ENCODE measurements at regions not wholly inside any gene's neighbourhood (a gene's known extent, or its start where the extent isn't known, plus 50 kb on each side); places are given as distances from the start of the nearest gene placed in this dataset.

DNA sequence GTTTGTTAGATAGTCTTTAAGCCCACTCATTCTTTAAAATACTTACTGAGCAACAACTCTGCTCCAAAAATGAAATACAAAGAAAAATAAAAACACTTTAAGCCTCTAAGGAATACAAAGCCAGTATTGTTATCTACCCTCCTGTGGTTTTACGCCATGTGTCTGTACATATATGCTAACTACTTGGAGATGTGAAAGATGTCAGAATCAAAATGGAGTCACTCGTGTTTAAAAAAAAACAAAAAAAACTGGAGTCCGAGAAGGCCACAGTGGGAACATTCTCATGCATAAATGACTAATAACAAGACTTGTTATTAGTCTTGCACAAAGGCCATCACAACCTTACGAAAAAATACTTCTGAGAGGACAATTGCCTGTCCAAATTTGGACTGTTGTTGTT is 393.1 kb downstream of the TBC1D4 start:
- 63 to 68% methylated on average over 4 of the region's 4 CpGs for WGBS, 2 donors (ENCODE audit: low coverage in 1 of 2)
- Histone ChIP-seq H3K27ac (no peak overlapping the region), H3K9me3 (no peaks in the 10 kb centered on the region), H3K4me3 (no peak overlapping the region), H3K4me1 (no peaks in the 10 kb centered on the region), H3K36me3 (no peaks in the 10 kb centered on the region), H3K27me3 (no peaks in the 10 kb centered on the region)
- intact Hi-C loops (cut with DNase I; ENCODE audit: low total_unique reads) = no loop called here
- in situ Hi-C loops (cut with MboI; ENCODE audit: low pct_ligation_motif_present in 1 of 4, low pct_unique_long_range_greater_than_20kb in 1 of 4, low sequenced_read_pairs in 3 of 4) = no loop called here
- TF ChIP-seq POLR2AphosphoS5 (IDR thresholded peaks at IDR 0.05) = no peak
- TF ChIP-seq POLR2A (IDR thresholded peaks at IDR 0.05) = no peak
- TF ChIP-seq EP300 (IDR thresholded peaks at IDR 0.05; ENCODE audit: low read depth) = no peak
- no peak for TF ChIP-seq CTCF (IDR thresholded peaks at IDR 0.05)
- no peak for DNase-seq

- Histone ChIP-seq H3K9me3 (no peaks in the 10 kb centered on the region), H3K27me3 (no peaks in the 10 kb centered on the region), H3K36me3 (no peaks in the 10 kb centered on the region), H3K4me1 (no peaks in the 10 kb centered on the region), H3K4me3 (no peak overlapping the region), H3K27ac (no peak overlapping the region)
- no peak for DNase-seq
- TF ChIP-seq POLR2A (IDR thresholded peaks at IDR 0.05) = no peak
- TF ChIP-seq CTCF (IDR thresholded peaks at IDR 0.05) = no peak
- TF ChIP-seq EP300 (IDR thresholded peaks at IDR 0.05; ENCODE audit: low read depth) = no peak
- TF ChIP-seq POLR2AphosphoS5 (IDR thresholded peaks at IDR 0.05) = no peak
- intact Hi-C loops (cut with DNase I; ENCODE audit: low total_unique reads) (no loop called here), in situ Hi-C loops (cut with MboI; ENCODE audit: low pct_ligation_motif_present in 1 of 4, low pct_unique_long_range_greater_than_20kb in 1 of 4, low sequenced_read_pairs in 3 of 4) (no loop called here)
- 61 to 79% methylated on average over 2 of the region's 2 CpGs for WGBS, 2 donors (ENCODE audit: low coverage in 1 of 2)
Observed at GRCh38 chr13:75079226-75079625, 402.7 kb downstream of the TBC1D4 start.

GRCh38 chr13:75076476-75076875 is 405.5 kb downstream of the TBC1D4 start:
- in situ Hi-C loops (cut with MboI; ENCODE audit: low pct_ligation_motif_present in 1 of 4, low pct_unique_long_range_greater_than_20kb in 1 of 4, low sequenced_read_pairs in 3 of 4) (no loop called here), intact Hi-C loops (cut with DNase I; ENCODE audit: low total_unique reads) (no loop called here)
- no peaks in the 10 kb centered on the region for H3K9me3 ChIP-seq
- TF ChIP-seq EP300 (IDR thresholded peaks at IDR 0.05; ENCODE audit: low read depth) = no peak
- TF ChIP-seq POLR2AphosphoS5 (IDR thresholded peaks at IDR 0.05) = no peak
- TF ChIP-seq CTCF (IDR thresholded peaks at IDR 0.05) = no peak
- no peak for TF ChIP-seq POLR2A (IDR thresholded peaks at IDR 0.05)
- H3K36me3 ChIP-seq = no peaks in the 10 kb centered on the region
- H3K4me1 ChIP-seq = no peaks in the 10 kb centered on the region
- H3K27ac ChIP-seq = no peak overlapping the region
- no peak for DNase-seq
- no peaks in the 10 kb centered on the region for H3K27me3 ChIP-seq
- no peak overlapping the region for H3K4me3 ChIP-seq

- no peaks in the 10 kb centered on the region for H3K4me1 ChIP-seq
- H3K27me3 ChIP-seq = no peaks in the 10 kb centered on the region
- TF ChIP-seq POLR2AphosphoS5 (IDR thresholded peaks at IDR 0.05) (no peak), CTCF (IDR thresholded peaks at IDR 0.05) (no peak), POLR2A (IDR thresholded peaks at IDR 0.05) (no peak), EP300 (IDR thresholded peaks at IDR 0.05; ENCODE audit: low read depth) (no peak)
- 73 to 77% methylated on average over 1 of the region's 1 CpG for WGBS, 2 donors (ENCODE audit: low coverage in 1 of 2)
- no peak overlapping the region for H3K27ac ChIP-seq
- H3K36me3 ChIP-seq = no peaks in the 10 kb centered on the region
- in situ Hi-C loops (cut with MboI; ENCODE audit: low pct_ligation_motif_present in 1 of 4, low pct_unique_long_range_greater_than_20kb in 1 of 4, low sequenced_read_pairs in 3 of 4) = no loop called here
- no peaks in the 10 kb centered on the region for H3K9me3 ChIP-seq
- no peak for DNase-seq
- no peak overlapping the region for H3K4me3 ChIP-seq
- intact Hi-C loops (cut with DNase I; ENCODE audit: low total_unique reads) = no loop called here
Observed at GRCh38 chr13:75073786-75074185, 408.2 kb downstream of the TBC1D4 start.
